ENCODE measurements at regions not wholly inside any gene's neighbourhood (a gene's known extent, or its start where the extent isn't known, plus 50 kb on each side); places are given as distances from the start of the nearest gene placed in this dataset.

- in situ Hi-C loops (cut with MboI; ENCODE audit: low sequenced_read_pairs) (no loop called here), dilution Hi-C loops (cut with HindIII; ENCODE audit: low sequenced_read_pairs, unreplicated experiment) (no loop called here)
- POLR2A ChIA-PET (ENCODE audit: unreplicated experiment) = no interaction called here
Observed at GRCh38 chr6:155690820-155691219, 235.2 kb upstream of the NOX3 start.

More at GRCh38 chr6:155690820-155691219, 235.2 kb upstream of the NOX3 start:
- Histone ChIP-seq H4K8ac (ENCODE audit: low read depth in 2 of 2, low read length in 2 of 2) (no peak overlapping the region), H4K20me1 (ENCODE audit: insufficient read depth, low read length) (no peaks in the 10 kb centered on the region), H3K4me1 (ENCODE audit: control insufficient read depth, insufficient read depth, low read length) (no peaks in the 10 kb centered on the region), H3K9ac (ENCODE audit: low read depth, low read length) (no peak overlapping the region), H2BK15ac (ENCODE audit: low read depth, low read length) (no peak overlapping the region), H2AK5ac (ENCODE audit: low read depth, low read length) (no peak overlapping the region), H3K14ac (replicated peaks; ENCODE audit: low read depth, low read length) (no peak overlapping the region), H2AK9ac (replicated peaks; ENCODE audit: low read depth, low read length, poor library complexity) (no peak overlapping the region), H2BK20ac (ENCODE audit: low read depth, low read length) (no peak overlapping the region), H3K79me1 (ENCODE audit: low read depth in 1 of 2, low read length in 2 of 2) (no peaks in the 10 kb centered on the region), H3K9me3 (ENCODE audit: control insufficient read depth, insufficient read depth, low read length) (no peaks in the 10 kb centered on the region), H2AFZ (replicated peaks; ENCODE audit: low read length, poor library complexity) (no peak overlapping the region), H3K36me3 (ENCODE audit: control insufficient read depth, insufficient read depth, low read length) (no peaks in the 10 kb centered on the region), H2BK5ac (ENCODE audit: low read depth, low read length, poor library complexity, severe bottlenecking) (no peak overlapping the region), H3K56ac (ENCODE audit: extremely low read depth, insufficient read depth, low read length) (no peak overlapping the region), H3K27me3 (ENCODE audit: control insufficient read depth, insufficient read depth, low read length) (no peaks in the 10 kb centered on the region), H3K4me3 (ENCODE audit: insufficient read depth, low read depth, low read length) (no peak overlapping the region), H4K5ac (ENCODE audit: low read depth, low read length) (no peak overlapping the region), H3K23ac (ENCODE audit: low read depth, low read length) (no peak overlapping the region), H3K27ac (ENCODE audit: insufficient read depth, low read length) (no peak overlapping the region), H3K9me1 (ENCODE audit: insufficient read depth, low read length) (no peaks in the 10 kb centered on the region), H3K4ac (ENCODE audit: low read depth, low read length) (no peak overlapping the region), H2BK120ac (ENCODE audit: low read depth, low read length) (no peak overlapping the region), H4K91ac (ENCODE audit: insufficient read depth, low read depth, low read length) (no peak overlapping the region), H3K18ac (ENCODE audit: low read depth, low read length) (no peak overlapping the region), H3K4me2 (ENCODE audit: low read depth, low read length) (no peak overlapping the region)
- TF ChIP-seq MAFK (IDR thresholded peaks at IDR 0.05; ENCODE audit: low read depth, low read length) (no peak), FOS (IDR thresholded peaks at IDR 0.05; ENCODE audit: low read depth, low read length) (no peak), BHLHE40 (IDR thresholded peaks at IDR 0.05; ENCODE audit: low read depth, low read length) (no peak), RAD21 (IDR thresholded peaks at IDR 0.05; ENCODE audit: low read length) (no peak), CTCF (conservative IDR thresholded peaks at IDR 0.05; ENCODE audit: low read depth, low read length) (no peak)
- BruUV-seq (replicated peaks) = no TSS peak
- no peak for DNase-seq
- CTCF ChIA-PET = no interaction called here
- no peak for ATAC-seq (ENCODE audit: low read depth)
- intact Hi-C loops (cut with micrococcal nuclease) = no loop called here
- 38% methylated on average over 1 of the region's 3 CpGs; no CpG with 5 or more reads in 1 of the 2 experiments for WGBS, 2 experiments (ENCODE audit: extremely low coverage in 2 of 2, insufficient read length in 1 of 2)
